GM12878 (cell line): ENCODE measurements at regions not wholly inside any gene's neighbourhood (a gene's known extent, or its start where the extent isn't known, plus 50 kb on each side); places are given as distances from the start of the nearest gene placed in this dataset.

Source experiments
- CTCF ChIP-seq, 3 experiments: IDR thresholded peaks in 2 of 3; conservative IDR thresholded peaks in 1 of 3; 2 replicates each; pipeline ENCODE4 v1.5.1; 2011; ENCODE audit warnings: low read depth in 3 of 3, low read length in 3 of 3, mild to moderate bottlenecking in 3 of 3, control low read depth in 2 of 3, moderate library complexity in 2 of 3, inconsistent platforms in 1 of 3, mixed read lengths in 1 of 3; ENCODE audit not compliant: control insufficient read depth in 2 of 3, insufficient read depth in 1 of 3; ENCODE audit errors: extremely low read depth in 1 of 3
- E2F4 ChIP-seq: IDR thresholded peaks from 2 replicates; pipeline ENCODE4 v1.6.1; 2012; ENCODE audit warnings: low read depth, low read length, improper control_type of control experiment
- EP300 ChIP-seq, 2 experiments: fragments of 150-350 bp in 1 of 2; IDR thresholded peaks; 2 replicates each; pipeline ENCODE4 v1.6.1; 2011 to 2012; ENCODE audit warnings: low read depth in 2 of 2, low read length in 2 of 2, borderline replicate concordance in 1 of 2, improper control_type of control experiment in 1 of 2, inconsistent platforms in 1 of 2; ENCODE audit not compliant: control insufficient read depth in 1 of 2
- ETV6 ChIP-seq, 2 experiments: fragments of 450-650 bp in 1 of 2; IDR thresholded peaks in 1 of 2; conservative IDR thresholded peaks in 1 of 2; 2 replicates each; pipeline ENCODE4 v1.6.1; 2014; ENCODE audit warnings: antibody characterized with exemption in 1 of 2, borderline replicate concordance in 1 of 2, low read depth in 1 of 2, mild to moderate bottlenecking in 1 of 2, moderate library complexity in 1 of 2
- KAT2A ChIP-seq: conservative IDR thresholded peaks from 2 replicates; pipeline ENCODE4 v1.6.1; 2011; ENCODE audit warnings: low read depth, low read length; ENCODE audit not compliant: control insufficient read depth
- LARP7 ChIP-seq: fragments of 450-650 bp; IDR thresholded peaks from 2 replicates; pipeline ENCODE4 v1.6.1; 2017; ENCODE audit warnings: mild to moderate bottlenecking
- PBX3 ChIP-seq: IDR thresholded peaks from 2 replicates; pipeline ENCODE4 v1.6.1; 2011; ENCODE audit warnings: mild to moderate bottlenecking, low read depth, low read length, moderate library complexity; ENCODE audit not compliant: insufficient replicate concordance
- RBBP5 ChIP-seq: fragments of 200-600 bp; sonication (generic); conservative IDR thresholded peaks from 2 replicates; pipeline ENCODE4 v1.6.1; 2016
- REST ChIP-seq: IDR thresholded peaks from 2 replicates; pipeline ENCODE4 v1.6.1; 2012; ENCODE audit warnings: mild to moderate bottlenecking, low read depth, low read length
- SKIL ChIP-seq: fragments of 450-650 bp; IDR thresholded peaks from 2 replicates; pipeline ENCODE4 v1.6.1; 2017; ENCODE audit warnings: mild to moderate bottlenecking, low read depth, inconsistent platforms; ENCODE audit not compliant: poor library complexity, severe bottlenecking
- ZBTB11 ChIP-seq: fragments of 450-650 bp; formaldehyde crosslinking; IDR thresholded peaks from 2 replicates; pipeline ENCODE4 v1.5.0; 2022; ENCODE audit warnings: mild to moderate bottlenecking, missing genetic modification characterization
- ZSCAN29 ChIP-seq: fragments of 450-650 bp; IDR thresholded peaks from 2 replicates; pipeline ENCODE4 v1.6.1; 2017; ENCODE audit warnings: mild to moderate bottlenecking, moderate library complexity

- peak in 1 of 2 experiments; percentile 74; a peak in 2 of 4 replicates for TF ChIP-seq ETV6 (conservative IDR thresholded peaks at IDR 0.05 in 1 of 2, IDR thresholded peaks at IDR 0.05 in 1 of 2; ENCODE audit: borderline replicate concordance in 1 of 2, low read depth in 1 of 2)
- TF ChIP-seq SKIL, result peak; percentile 31
- TF ChIP-seq ZBTB11 (CRISPR knock-in tag), result 0 out of 2 replicates have a peak, but pooled peaks have one; percentile 23
- peak; percentile 83 to 91 (median 84) for TF ChIP-seq CTCF (IDR thresholded peaks at IDR 0.05 in 2 of 3, conservative IDR thresholded peaks at IDR 0.05 in 1 of 3; ENCODE audit: control insufficient read depth in 2 of 3, extremely low read depth in 1 of 3, insufficient read depth in 1 of 3, low read depth in 3 of 3, low read length in 3 of 3)
- no peak for TF ChIP-seq E2F4
- no peak for TF ChIP-seq KAT2A
- peak; percentile 92 to 95 for TF ChIP-seq EP300 (IDR thresholded peaks at IDR 0.05; ENCODE audit: borderline replicate concordance in 1 of 2, control insufficient read depth in 1 of 2, low read depth in 2 of 2, low read length in 2 of 2)
- TF ChIP-seq RBBP5, result no peak
- no peak for TF ChIP-seq PBX3
- 0 out of 2 replicates have a peak, but pooled peaks have one; percentile 9 for TF ChIP-seq REST
- no peak for TF ChIP-seq LARP7
- TF ChIP-seq ZSCAN29, result no peak
These were observed 124.5 kb downstream of the ZNF648 start (continued) for GRCh38 chr1:181936768-181937581.
